ENCODE measurements at regions not wholly inside any gene's neighbourhood (a gene's known extent, or its start where the extent isn't known, plus 50 kb on each side); places are given as distances from the start of the nearest gene placed in this dataset.

DNA sequence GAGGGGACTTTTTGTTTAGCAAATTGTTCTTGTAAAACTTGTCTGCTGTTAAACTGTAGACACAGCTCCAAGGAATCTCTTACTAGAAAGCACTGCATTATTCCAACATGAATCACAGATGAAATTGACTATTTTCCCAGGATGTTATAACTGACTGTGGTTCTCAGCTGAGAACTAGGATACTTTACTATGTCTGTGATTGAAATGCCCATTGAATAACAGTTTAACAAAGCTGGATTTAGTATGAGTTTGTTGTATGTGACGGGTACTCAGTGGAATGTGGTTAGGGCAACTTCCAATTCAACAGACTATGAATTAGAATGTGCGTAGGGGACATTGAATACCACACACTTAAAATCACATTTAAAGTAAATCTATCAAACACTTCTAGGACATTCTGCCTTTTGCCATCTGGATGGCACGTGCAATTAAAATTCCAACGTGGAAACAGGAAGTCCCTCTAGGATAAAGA, 193.4 kb upstream of the PREP start:
- Histone ChIP-seq H4K20me1 (ENCODE audit: insufficient read depth, low read length) (no peaks in the 10 kb centered on the region), H3K27me3 (ENCODE audit: control insufficient read depth in 1 of 2, insufficient read depth in 2 of 2, low read length in 2 of 2) (peaks cover 0 to 5% of the 10 kb centered on the region in 2 experiments; a peak in 2 of 5 replicates), H3K27ac (ENCODE audit: extremely low read length, insufficient read depth, low read length) (no peak overlapping the region), H3K4me2 (ENCODE audit: low read depth, low read length) (no peak overlapping the region), H3K4me1 (ENCODE audit: insufficient read depth, low read length) (peaks cover under 1% of the 10 kb centered on the region; the same call in 1 of the 2 replicates), H3K79me2 (ENCODE audit: insufficient read depth, low read length) (no peaks in the 10 kb centered on the region), H3K9me3 (ENCODE audit: low read length) (no peaks in the 10 kb centered on the region), H2AFZ (ENCODE audit: low read length) (no peak overlapping the region), H3K4me3 (replicated peaks in 1 of 3; ENCODE audit: insufficient read depth in 1 of 3, low read depth in 2 of 3, low read length in 3 of 3) (no peak overlapping the region), H3K36me3 (replicated peaks in 1 of 2; ENCODE audit: control insufficient read depth in 1 of 2, insufficient read depth in 2 of 2, low read length in 2 of 2) (no peaks in the 10 kb centered on the region), H3K9ac (ENCODE audit: insufficient read depth, low read depth, low read length) (no peak overlapping the region)
- FAIRE-seq (no peak), DNase-seq (ENCODE audit: low spot score) (no peak), ATAC-seq (no peak)
- ChIA-PET POLR2A (no interaction called here), CTCF (ENCODE audit: low intra/inter-chr PET ratio, low total read pairs) (no interaction called here)
- intact Hi-C loops (cut with micrococcal nuclease; ENCODE audit: unreplicated experiment) (no loop called here), in situ Hi-C loops (cut with HindIII; ENCODE audit: extremely low pct_ligation_motif_present, low pct_unique_long_range_greater_than_20kb) (no loop called here)
- 10% methylated on average over 4 of the region's 4 CpGs for WGBS (ENCODE audit: low lambda C conversion rate)
- TF ChIP-seq ZMYM2 (CRISPR knock-in tag; IDR thresholded peaks at IDR 0.05) (no peak), SRSF9 (IDR thresholded peaks at IDR 0.05; ENCODE audit: borderline replicate concordance, insufficient read depth, low read depth, low read length, poor library complexity, severe bottlenecking) (no peak), TBP (CRISPR knock-in tag; IDR thresholded peaks at IDR 0.05) (no peak), ZSCAN29 (CRISPR knock-in tag; conservative IDR thresholded peaks at IDR 0.05) (no peak), MAFF (IDR thresholded peaks at IDR 0.05; ENCODE audit: low read depth, low read length) (no peak), ZNF143 (CRISPR knock-in tag; IDR thresholded peaks at IDR 0.05) (no peak), ZNF501 (CRISPR knock-in tag; IDR thresholded peaks at IDR 0.05) (no peak), SRSF1 (optimal IDR thresholded peaks at IDR 0.05; ENCODE audit: low read depth, low read length) (no peak), FLYWCH1 (CRISPR knock-in tag; IDR thresholded peaks at IDR 0.05) (no peak), ZNF337 (CRISPR knock-in tag; IDR thresholded peaks at IDR 0.05; ENCODE audit: borderline replicate concordance, low read depth) (no peak)
- TF ChIP-seq, protein P1, sequence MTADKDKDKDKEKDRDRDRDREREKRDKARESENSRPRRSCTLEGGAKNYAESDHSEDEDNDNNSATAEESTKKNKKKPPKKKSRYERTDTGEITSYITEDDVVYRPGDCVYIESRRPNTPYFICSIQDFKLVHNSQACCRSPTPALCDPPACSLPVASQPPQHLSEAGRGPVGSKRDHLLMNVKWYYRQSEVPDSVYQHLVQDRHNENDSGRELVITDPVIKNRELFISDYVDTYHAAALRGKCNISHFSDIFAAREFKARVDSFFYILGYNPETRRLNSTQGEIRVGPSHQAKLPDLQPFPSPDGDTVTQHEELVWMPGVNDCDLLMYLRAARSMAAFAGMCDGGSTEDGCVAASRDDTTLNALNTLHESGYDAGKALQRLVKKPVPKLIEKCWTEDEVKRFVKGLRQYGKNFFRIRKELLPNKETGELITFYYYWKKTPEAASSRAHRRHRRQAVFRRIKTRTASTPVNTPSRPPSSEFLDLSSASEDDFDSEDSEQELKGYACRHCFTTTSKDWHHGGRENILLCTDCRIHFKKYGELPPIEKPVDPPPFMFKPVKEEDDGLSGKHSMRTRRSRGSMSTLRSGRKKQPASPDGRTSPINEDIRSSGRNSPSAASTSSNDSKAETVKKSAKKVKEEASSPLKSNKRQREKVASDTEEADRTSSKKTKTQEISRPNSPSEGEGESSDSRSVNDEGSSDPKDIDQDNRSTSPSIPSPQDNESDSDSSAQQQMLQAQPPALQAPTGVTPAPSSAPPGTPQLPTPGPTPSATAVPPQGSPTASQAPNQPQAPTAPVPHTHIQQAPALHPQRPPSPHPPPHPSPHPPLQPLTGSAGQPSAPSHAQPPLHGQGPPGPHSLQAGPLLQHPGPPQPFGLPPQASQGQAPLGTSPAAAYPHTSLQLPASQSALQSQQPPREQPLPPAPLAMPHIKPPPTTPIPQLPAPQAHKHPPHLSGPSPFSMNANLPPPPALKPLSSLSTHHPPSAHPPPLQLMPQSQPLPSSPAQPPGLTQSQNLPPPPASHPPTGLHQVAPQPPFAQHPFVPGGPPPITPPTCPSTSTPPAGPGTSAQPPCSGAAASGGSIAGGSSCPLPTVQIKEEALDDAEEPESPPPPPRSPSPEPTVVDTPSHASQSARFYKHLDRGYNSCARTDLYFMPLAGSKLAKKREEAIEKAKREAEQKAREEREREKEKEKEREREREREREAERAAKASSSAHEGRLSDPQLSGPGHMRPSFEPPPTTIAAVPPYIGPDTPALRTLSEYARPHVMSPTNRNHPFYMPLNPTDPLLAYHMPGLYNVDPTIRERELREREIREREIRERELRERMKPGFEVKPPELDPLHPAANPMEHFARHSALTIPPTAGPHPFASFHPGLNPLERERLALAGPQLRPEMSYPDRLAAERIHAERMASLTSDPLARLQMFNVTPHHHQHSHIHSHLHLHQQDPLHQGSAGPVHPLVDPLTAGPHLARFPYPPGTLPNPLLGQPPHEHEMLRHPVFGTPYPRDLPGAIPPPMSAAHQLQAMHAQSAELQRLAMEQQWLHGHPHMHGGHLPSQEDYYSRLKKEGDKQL (CRISPR knock-in tag; IDR thresholded peaks at IDR 0.05; ENCODE audit: low read depth), result no peak
- TF ChIP-seq, protein P2, sequence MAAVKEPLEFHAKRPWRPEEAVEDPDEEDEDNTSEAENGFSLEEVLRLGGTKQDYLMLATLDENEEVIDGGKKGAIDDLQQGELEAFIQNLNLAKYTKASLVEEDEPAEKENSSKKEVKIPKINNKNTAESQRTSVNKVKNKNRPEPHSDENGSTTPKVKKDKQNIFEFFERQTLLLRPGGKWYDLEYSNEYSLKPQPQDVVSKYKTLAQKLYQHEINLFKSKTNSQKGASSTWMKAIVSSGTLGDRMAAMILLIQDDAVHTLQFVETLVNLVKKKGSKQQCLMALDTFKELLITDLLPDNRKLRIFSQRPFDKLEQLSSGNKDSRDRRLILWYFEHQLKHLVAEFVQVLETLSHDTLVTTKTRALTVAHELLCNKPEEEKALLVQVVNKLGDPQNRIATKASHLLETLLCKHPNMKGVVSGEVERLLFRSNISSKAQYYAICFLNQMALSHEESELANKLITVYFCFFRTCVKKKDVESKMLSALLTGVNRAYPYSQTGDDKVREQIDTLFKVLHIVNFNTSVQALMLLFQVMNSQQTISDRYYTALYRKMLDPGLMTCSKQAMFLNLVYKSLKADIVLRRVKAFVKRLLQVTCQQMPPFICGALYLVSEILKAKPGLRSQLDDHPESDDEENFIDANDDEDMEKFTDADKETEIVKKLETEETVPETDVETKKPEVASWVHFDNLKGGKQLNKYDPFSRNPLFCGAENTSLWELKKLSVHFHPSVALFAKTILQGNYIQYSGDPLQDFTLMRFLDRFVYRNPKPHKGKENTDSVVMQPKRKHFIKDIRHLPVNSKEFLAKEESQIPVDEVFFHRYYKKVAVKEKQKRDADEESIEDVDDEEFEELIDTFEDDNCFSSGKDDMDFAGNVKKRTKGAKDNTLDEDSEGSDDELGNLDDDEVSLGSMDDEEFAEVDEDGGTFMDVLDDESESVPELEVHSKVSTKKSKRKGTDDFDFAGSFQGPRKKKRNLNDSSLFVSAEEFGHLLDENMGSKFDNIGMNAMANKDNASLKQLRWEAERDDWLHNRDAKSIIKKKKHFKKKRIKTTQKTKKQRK (IDR thresholded peaks at IDR 0.05; ENCODE audit: low read length), result no peak
- TF ChIP-seq, protein P3, sequence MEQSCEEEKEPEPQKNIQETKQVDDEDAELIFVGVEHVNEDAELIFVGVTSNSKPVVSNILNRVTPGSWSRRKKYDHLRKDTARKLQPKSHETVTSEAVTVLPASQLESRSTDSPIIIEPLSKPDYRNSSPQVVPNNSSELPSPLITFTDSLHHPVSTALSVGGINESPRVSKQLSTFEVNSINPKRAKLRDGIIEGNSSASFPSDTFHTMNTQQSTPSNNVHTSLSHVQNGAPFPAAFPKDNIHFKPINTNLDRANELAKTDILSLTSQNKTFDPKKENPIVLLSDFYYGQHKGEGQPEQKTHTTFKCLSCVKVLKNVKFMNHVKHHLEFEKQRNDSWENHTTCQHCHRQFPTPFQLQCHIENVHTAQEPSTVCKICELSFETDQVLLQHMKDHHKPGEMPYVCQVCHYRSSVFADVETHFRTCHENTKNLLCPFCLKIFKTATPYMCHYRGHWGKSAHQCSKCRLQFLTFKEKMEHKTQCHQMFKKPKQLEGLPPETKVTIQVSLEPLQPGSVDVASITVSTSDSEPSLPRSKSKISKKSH (CRISPR knock-in tag; IDR thresholded peaks at IDR 0.05; ENCODE audit: borderline replicate concordance), result no peak
- no TSS peak for BruUV-seq (replicated peaks)
